ENCODE measurements at regions not wholly inside any gene's neighbourhood (a gene's known extent, or its start where the extent isn't known, plus 50 kb on each side); places are given as distances from the start of the nearest gene placed in this dataset.
A peak's percentile ranks its signal among the peaks of the same experiment; 100 is the strongest.

DNA sequence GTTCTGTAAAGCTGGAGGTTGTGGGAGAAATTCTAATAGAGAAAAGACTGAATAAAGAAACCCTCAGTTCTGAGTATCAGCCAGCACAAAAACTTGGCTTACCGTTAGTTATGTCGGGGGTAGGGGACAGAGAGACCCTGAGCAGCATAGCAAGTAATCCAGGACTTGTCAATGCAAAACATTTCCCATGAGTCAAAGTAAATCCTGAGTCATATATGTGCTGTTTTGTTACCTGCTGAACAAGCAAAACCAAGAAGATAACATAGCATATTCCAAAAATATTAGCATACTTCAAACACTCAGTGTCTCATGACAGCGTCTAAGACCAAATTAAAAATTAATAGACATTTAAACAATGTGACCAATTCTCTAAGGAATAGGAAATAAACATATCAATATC is 75.1 kb upstream of the LUZP2 start:
- no peak overlapping the region for H3K9ac ChIP-seq (ENCODE audit: control insufficient read depth, extremely low read depth, insufficient read depth, low read length)
- no peak overlapping the region for H3K4me3 ChIP-seq (ENCODE audit: control insufficient read depth in 2 of 3, extremely low read depth in 1 of 3, insufficient read depth in 2 of 3, low read depth in 1 of 3, low read length in 3 of 3)
- no peak for TF ChIP-seq EZH2 (IDR thresholded peaks at IDR 0.05; ENCODE audit: low read length)
- TF ChIP-seq, protein P1, sequence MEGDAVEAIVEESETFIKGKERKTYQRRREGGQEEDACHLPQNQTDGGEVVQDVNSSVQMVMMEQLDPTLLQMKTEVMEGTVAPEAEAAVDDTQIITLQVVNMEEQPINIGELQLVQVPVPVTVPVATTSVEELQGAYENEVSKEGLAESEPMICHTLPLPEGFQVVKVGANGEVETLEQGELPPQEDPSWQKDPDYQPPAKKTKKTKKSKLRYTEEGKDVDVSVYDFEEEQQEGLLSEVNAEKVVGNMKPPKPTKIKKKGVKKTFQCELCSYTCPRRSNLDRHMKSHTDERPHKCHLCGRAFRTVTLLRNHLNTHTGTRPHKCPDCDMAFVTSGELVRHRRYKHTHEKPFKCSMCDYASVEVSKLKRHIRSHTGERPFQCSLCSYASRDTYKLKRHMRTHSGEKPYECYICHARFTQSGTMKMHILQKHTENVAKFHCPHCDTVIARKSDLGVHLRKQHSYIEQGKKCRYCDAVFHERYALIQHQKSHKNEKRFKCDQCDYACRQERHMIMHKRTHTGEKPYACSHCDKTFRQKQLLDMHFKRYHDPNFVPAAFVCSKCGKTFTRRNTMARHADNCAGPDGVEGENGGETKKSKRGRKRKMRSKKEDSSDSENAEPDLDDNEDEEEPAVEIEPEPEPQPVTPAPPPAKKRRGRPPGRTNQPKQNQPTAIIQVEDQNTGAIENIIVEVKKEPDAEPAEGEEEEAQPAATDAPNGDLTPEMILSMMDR (optimal IDR thresholded peaks at IDR 0.05 in 1 of 3, IDR thresholded peaks at IDR 0.05 in 1 of 3, conservative IDR thresholded peaks at IDR 0.05 in 1 of 3; ENCODE audit: extremely low read depth in 1 of 3, insufficient read depth in 2 of 3, low read length in 3 of 3): no peak
- no peak overlapping the region for H3K27ac ChIP-seq (ENCODE audit: control insufficient read depth, insufficient read depth, low read length)
- H3K79me2 ChIP-seq (ENCODE audit: control insufficient read depth, insufficient read depth, low read length): no peaks in the 10 kb centered on the region
- H3K9me3 ChIP-seq (ENCODE audit: control insufficient read depth, low read depth, low read length): no peaks in the 10 kb centered on the region
- FAIRE-seq (peak; percentile 29), DNase-seq (ENCODE audit: low read depth, low spot score) (no peak)
- no peaks in the 10 kb centered on the region for H3K27me3 ChIP-seq (ENCODE audit: control insufficient read depth, extremely low read depth, insufficient read depth, low read length)
- no peaks in the 10 kb centered on the region for H3K36me3 ChIP-seq (ENCODE audit: control insufficient read depth in 2 of 2, extremely low read depth in 1 of 2, insufficient read depth in 2 of 2, low read length in 2 of 2)
- dilution Hi-C loops (cut with MboI; ENCODE audit: extremely low pct_ligation_motif_present, low sequenced_read_pairs): no loop called here
- H2AFZ ChIP-seq (ENCODE audit: control insufficient read depth, low read length): no peak overlapping the region
- H3K4me2 ChIP-seq (ENCODE audit: control insufficient read depth, extremely low read depth, insufficient read depth, low read depth, low read length): peak overlapping the region; percentile 4
- H3K9me1 ChIP-seq (ENCODE audit: control insufficient read depth, extremely low read depth, insufficient read depth, low read length): no peaks in the 10 kb centered on the region
- peaks cover 6% of the 10 kb centered on the region for H3K4me1 ChIP-seq (ENCODE audit: control insufficient read depth, extremely low read depth, insufficient read depth, low read length)
- H4K20me1 ChIP-seq (ENCODE audit: control insufficient read depth, extremely low read depth, insufficient read depth, low read length): no peaks in the 10 kb centered on the region

- TF ChIP-seq, protein P1 (optimal IDR thresholded peaks at IDR 0.05 in 1 of 3, IDR thresholded peaks at IDR 0.05 in 1 of 3, conservative IDR thresholded peaks at IDR 0.05 in 1 of 3; ENCODE audit: extremely low read depth in 1 of 3, insufficient read depth in 2 of 3, low read length in 3 of 3): no peak
- TF ChIP-seq EZH2 (IDR thresholded peaks at IDR 0.05; ENCODE audit: low read length): no peak
- H3K4me2 ChIP-seq (ENCODE audit: control insufficient read depth, extremely low read depth, insufficient read depth, low read depth, low read length): no peak overlapping the region
- no peaks in the 10 kb centered on the region for H3K27me3 ChIP-seq (ENCODE audit: control insufficient read depth, extremely low read depth, insufficient read depth, low read length)
- no peak overlapping the region for H3K27ac ChIP-seq (ENCODE audit: control insufficient read depth, insufficient read depth, low read length)
- H3K36me3 ChIP-seq (ENCODE audit: control insufficient read depth in 2 of 2, extremely low read depth in 1 of 2, insufficient read depth in 2 of 2, low read length in 2 of 2): no peaks in the 10 kb centered on the region
- dilution Hi-C loops (cut with MboI; ENCODE audit: extremely low pct_ligation_motif_present, low sequenced_read_pairs): no loop called here
- no peaks in the 10 kb centered on the region for H3K9me1 ChIP-seq (ENCODE audit: control insufficient read depth, extremely low read depth, insufficient read depth, low read length)
- peaks cover 6% of the 10 kb centered on the region for H3K4me1 ChIP-seq (ENCODE audit: control insufficient read depth, extremely low read depth, insufficient read depth, low read length)
- FAIRE-seq (no peak), DNase-seq (ENCODE audit: low read depth, low spot score) (no peak)
- no peaks in the 10 kb centered on the region for H4K20me1 ChIP-seq (ENCODE audit: control insufficient read depth, extremely low read depth, insufficient read depth, low read length)
- no peaks in the 10 kb centered on the region for H3K79me2 ChIP-seq (ENCODE audit: control insufficient read depth, insufficient read depth, low read length)
- no peaks in the 10 kb centered on the region for H3K9me3 ChIP-seq (ENCODE audit: control insufficient read depth, low read depth, low read length)
- no peak overlapping the region for H3K9ac ChIP-seq (ENCODE audit: control insufficient read depth, extremely low read depth, insufficient read depth, low read length)
- H2AFZ ChIP-seq (ENCODE audit: control insufficient read depth, low read length): no peak overlapping the region
- no peak overlapping the region for H3K4me3 ChIP-seq (ENCODE audit: control insufficient read depth in 2 of 3, extremely low read depth in 1 of 3, insufficient read depth in 2 of 3, low read depth in 1 of 3, low read length in 3 of 3)
Measured at GRCh38 chr11:24422376-24422775, 74.5 kb upstream of the LUZP2 start.
